ENCODE measurements at regions not wholly inside any gene's neighbourhood (a gene's known extent, or its start where the extent isn't known, plus 50 kb on each side); places are given as distances from the start of the nearest gene placed in this dataset.

- TF ChIP-seq, protein P1, sequence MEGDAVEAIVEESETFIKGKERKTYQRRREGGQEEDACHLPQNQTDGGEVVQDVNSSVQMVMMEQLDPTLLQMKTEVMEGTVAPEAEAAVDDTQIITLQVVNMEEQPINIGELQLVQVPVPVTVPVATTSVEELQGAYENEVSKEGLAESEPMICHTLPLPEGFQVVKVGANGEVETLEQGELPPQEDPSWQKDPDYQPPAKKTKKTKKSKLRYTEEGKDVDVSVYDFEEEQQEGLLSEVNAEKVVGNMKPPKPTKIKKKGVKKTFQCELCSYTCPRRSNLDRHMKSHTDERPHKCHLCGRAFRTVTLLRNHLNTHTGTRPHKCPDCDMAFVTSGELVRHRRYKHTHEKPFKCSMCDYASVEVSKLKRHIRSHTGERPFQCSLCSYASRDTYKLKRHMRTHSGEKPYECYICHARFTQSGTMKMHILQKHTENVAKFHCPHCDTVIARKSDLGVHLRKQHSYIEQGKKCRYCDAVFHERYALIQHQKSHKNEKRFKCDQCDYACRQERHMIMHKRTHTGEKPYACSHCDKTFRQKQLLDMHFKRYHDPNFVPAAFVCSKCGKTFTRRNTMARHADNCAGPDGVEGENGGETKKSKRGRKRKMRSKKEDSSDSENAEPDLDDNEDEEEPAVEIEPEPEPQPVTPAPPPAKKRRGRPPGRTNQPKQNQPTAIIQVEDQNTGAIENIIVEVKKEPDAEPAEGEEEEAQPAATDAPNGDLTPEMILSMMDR (IDR thresholded peaks at IDR 0.05; ENCODE audit: low read depth, low read length), result no peak
- Histone ChIP-seq H3K27ac (no peak overlapping the region), H3K9me3 (ENCODE audit: low read depth) (no peaks in the 10 kb centered on the region), H3K36me3 (no peaks in the 10 kb centered on the region), H3K4me3 (no peak overlapping the region), H3K4me1 (ENCODE audit: low read depth) (no peaks in the 10 kb centered on the region), H3K27me3 (no peaks in the 10 kb centered on the region)
- no peak for DNase-seq (ENCODE audit: low read depth in 1 of 2, low spot score in 1 of 2)
These were observed 95.7 kb upstream of the MED13 start for GRCh38 chr17:62160816-62161215.

- H3K4me1 ChIP-seq (ENCODE audit: low read depth), result no peaks in the 10 kb centered on the region
These were observed 94.9 kb upstream of the MED13 start for GRCh38 chr17:62159994-62160393.

DNA sequence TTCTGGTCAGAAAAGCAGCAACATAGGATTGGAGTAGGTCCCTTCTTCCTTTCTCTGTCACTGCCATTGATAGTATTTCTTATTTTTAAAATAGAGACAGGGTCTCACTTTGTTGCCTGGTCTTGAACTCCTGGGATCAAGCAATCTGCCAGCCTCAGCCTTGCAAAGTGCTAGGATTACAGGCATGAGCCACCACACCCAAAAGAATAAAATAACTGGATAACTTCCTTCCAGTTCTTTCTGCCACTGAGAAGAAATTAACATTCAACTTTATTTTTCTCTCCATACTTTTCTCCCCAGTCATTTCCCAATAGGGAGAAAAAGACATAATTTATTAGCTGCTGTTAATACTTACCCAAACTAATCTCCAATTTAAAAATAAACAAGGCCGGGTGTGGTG is 91.9 kb upstream of the MED13 start:
- TF ChIP-seq, protein P1 (IDR thresholded peaks at IDR 0.05; ENCODE audit: low read depth, low read length), result no peak
- H3K4me1 ChIP-seq (ENCODE audit: low read depth), result no peaks in the 10 kb centered on the region
- no peaks in the 10 kb centered on the region for H3K36me3 ChIP-seq
- no peaks in the 10 kb centered on the region for H3K9me3 ChIP-seq (ENCODE audit: low read depth)
- no peaks in the 10 kb centered on the region for H3K27me3 ChIP-seq
- H3K27ac ChIP-seq, result no peak overlapping the region
- H3K4me3 ChIP-seq, result no peak overlapping the region
- no peak for DNase-seq (ENCODE audit: low read depth in 1 of 2, low spot score in 1 of 2)

More at GRCh38 chr17:62159994-62160393, 94.9 kb upstream of the MED13 start:
- Histone ChIP-seq H3K36me3 (no peaks in the 10 kb centered on the region), H3K27me3 (no peaks in the 10 kb centered on the region), H3K27ac (no peak overlapping the region), H3K4me3 (no peak overlapping the region), H3K9me3 (ENCODE audit: low read depth) (no peaks in the 10 kb centered on the region)
- TF ChIP-seq, protein P1 (IDR thresholded peaks at IDR 0.05; ENCODE audit: low read depth, low read length), result no peak
- DNase-seq (ENCODE audit: low read depth in 1 of 2, low spot score in 1 of 2), result no peak

GRCh38 chr17:62154909-62155308 is 89.8 kb upstream of the MED13 start:
- Histone ChIP-seq H3K36me3 (no peaks in the 10 kb centered on the region), H3K9me3 (ENCODE audit: low read depth) (no peaks in the 10 kb centered on the region), H3K27ac (no peak overlapping the region), H3K27me3 (no peaks in the 10 kb centered on the region), H3K4me1 (ENCODE audit: low read depth) (no peaks in the 10 kb centered on the region), H3K4me3 (no peak overlapping the region)
- TF ChIP-seq, protein P1 (IDR thresholded peaks at IDR 0.05; ENCODE audit: low read depth, low read length), result no peak
- no peak for DNase-seq (ENCODE audit: low read depth in 1 of 2, low spot score in 1 of 2)

- DNase-seq (ENCODE audit: low read depth in 1 of 2, low spot score in 1 of 2), result no peak
- no peaks in the 10 kb centered on the region for H3K9me3 ChIP-seq (ENCODE audit: low read depth)
- no peaks in the 10 kb centered on the region for H3K27me3 ChIP-seq
- no peak overlapping the region for H3K4me3 ChIP-seq
- H3K27ac ChIP-seq, result no peak overlapping the region
- no peaks in the 10 kb centered on the region for H3K36me3 ChIP-seq
- no peaks in the 10 kb centered on the region for H3K4me1 ChIP-seq (ENCODE audit: low read depth)
- TF ChIP-seq, protein P1 (IDR thresholded peaks at IDR 0.05; ENCODE audit: low read depth, low read length), result no peak
These were observed 85.4 kb upstream of the MED13 start for GRCh38 chr17:62150471-62150870.

- no peak overlapping the region for H3K27ac ChIP-seq
- no peaks in the 10 kb centered on the region for H3K27me3 ChIP-seq
- no peak overlapping the region for H3K4me3 ChIP-seq
- no peak for DNase-seq (ENCODE audit: low read depth in 1 of 2, low spot score in 1 of 2)
- TF ChIP-seq, protein P1 (IDR thresholded peaks at IDR 0.05; ENCODE audit: low read depth, low read length), result no peak
- no peaks in the 10 kb centered on the region for H3K36me3 ChIP-seq
- H3K9me3 ChIP-seq (ENCODE audit: low read depth), result no peaks in the 10 kb centered on the region
- no peaks in the 10 kb centered on the region for H3K4me1 ChIP-seq (ENCODE audit: low read depth)
These were observed 84.9 kb upstream of the MED13 start for GRCh38 chr17:62149961-62150360.

Data from cardiac muscle cell (in vitro differentiated cells and primary cell).